Activated CD4-positive, alpha-beta T cell treated with anti-CD3 and anti-CD28 coated beads, Interleukin-2, amount 50 U/mL, for 48 hours (primary cell): ENCODE measurements at regions not wholly inside any gene's neighbourhood (a gene's known extent, or its start where the extent isn't known, plus 50 kb on each side); places are given as distances from the start of the nearest gene placed in this dataset.
"Not testable (repeated sequence)": the region's sequence is repeated elsewhere in the genome, so short reads cannot be mapped to it uniquely, and the experiment has no call there.

Experiments
- DNase-seq, 2 experiments: peaks; one replicate each; pipeline ENCODE4 v3.0.0-alpha.2; 2020

GRCh38 chr9:90981726-90982125, 180.1 kb downstream of the SYK start:
- no peak for DNase-seq

- no peak for DNase-seq
Observed at GRCh38 chr9:90983394-90983793, 181.8 kb downstream of the SYK start.

DNA sequence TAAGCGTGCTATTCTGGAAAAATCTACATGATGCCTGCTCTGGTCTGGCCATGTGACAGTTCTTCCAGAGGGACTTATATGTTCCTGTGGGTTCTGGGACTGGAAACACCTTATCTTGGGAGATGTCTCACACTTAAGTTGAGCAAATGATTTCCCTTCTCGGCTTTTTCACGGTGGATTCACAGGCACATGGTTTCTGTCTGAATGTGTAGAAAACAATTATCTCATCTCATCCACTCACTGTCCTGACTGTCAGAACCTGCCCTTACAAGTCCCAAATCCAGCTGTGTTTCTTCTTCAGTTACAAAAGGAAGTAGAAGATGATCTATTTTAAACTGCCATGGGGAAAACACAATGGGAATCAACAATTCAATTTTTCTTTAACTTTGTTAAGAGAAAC, 184.0 kb downstream of the SYK start:
- DNase-seq, result no peak

DNA sequence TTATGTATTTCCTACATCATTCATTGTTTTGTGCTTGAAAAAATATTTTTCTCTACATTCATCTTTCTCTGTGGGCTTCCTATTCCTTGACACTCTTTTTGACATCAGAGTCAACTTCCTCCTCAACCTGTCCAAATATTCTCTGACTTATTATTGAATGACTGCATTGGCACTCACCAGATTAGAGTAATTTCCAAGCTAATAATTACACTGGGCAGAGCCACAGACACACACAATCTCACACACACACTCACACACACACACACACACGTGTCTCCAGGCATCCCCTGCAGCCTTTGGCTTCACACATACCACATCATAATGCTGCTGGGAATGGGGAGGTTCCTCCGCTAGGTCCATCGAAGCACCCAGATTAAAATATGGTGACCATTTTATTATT, 184.5 kb downstream of the SYK start:
- DNase-seq, result no peak

GRCh38 chr9:90987566-90987965, 185.9 kb downstream of the SYK start:
- no peak for DNase-seq

DNA sequence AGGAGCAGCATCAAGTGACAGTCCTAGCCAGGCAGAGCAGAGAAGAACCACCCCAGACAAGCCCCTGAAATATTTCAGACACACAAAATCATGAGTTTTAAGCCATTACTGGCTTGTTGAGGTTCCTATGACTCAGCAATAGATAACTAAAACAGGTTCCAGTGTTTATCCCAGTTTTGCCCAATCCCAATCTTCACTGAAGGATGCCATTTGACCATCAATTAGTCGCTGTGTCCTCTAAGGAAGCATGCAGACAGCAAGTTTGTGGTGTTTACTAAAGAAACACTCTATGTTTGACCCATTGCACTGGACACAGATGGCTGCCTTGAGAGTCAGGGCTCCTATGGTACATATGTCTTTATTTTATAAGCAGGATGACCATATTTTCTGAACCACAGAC, 186.7 kb downstream of the SYK start:
- DNase-seq, result no peak

- no peak for DNase-seq
Observed at GRCh38 chr9:90991953-90992352, 190.3 kb downstream of the SYK start.

GRCh38 chr9:90995516-90995915, 193.9 kb downstream of the SYK start:
- DNase-seq, result no peak

GRCh38 chr9:90996154-90997065, 194.8 kb downstream of the SYK start:
- no peak for DNase-seq

DNA sequence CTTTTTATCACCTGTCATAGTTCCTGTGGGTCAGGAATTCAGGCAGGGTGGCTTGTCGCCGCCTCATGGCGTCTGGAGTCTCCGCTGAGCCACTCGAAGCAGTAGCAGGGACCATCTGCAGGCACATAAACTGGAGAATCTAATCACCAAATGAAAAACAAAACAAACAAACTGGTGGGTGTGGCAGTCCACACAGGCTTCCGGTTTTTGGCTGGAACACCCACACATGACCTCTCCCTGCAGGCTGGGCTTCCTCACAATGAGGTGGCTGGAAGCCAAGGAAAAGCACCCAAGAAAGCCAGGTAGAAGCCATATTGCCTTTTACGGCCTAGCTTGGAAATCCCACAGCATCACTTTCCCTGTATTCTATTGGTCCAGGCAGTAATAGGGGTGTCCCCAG, 197.0 kb downstream of the SYK start:
- no peak for DNase-seq

GRCh38 chr9:90999425-91000397, 198.1 kb downstream of the SYK start:
- DNase-seq, result no peak

DNA sequence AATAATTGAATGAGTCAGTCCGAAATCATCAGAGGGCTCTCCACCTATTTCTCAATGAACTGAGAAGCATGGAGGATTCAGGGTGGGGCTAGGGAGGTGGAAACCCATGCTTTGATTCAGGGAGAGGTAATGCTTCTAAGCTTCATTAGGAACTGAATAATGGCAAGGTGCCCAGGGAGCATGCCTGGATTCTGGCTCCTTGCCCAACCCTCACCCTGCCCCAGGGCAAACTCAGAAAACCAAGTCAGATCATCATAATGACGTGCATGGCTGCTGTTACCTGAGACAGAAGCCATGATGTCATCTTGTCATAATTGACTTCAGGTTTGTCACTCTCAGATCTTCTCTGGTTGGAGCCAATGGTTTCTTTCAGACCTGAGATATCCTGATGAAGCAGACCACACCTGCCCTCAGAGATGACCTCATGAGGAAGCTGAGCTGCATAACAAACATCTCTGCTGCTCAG, 199.6 kb downstream of the SYK start:
- no peak for DNase-seq

GRCh38 chr9:91004484-91004883, 202.9 kb downstream of the SYK start:
- DNase-seq, result no peak

DNA sequence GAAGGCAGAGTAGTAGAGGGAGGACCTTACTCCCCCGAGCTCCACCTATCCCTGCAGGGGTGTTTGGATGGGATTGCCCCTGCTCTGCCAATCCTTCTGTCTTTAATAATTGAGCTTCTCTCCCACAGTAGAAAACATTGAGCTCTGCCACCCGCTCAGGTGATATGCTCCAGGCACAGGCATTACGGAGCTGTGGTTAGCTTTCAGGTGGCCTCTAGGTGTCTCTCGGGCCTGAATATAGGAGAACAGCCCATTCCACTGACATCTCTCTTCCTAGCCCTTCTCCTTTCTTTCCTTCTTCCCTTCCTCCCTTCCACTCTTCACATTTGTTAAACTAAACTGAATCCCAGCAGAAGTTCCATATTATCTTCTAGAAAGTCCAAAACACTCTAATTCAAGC, 203.4 kb downstream of the SYK start:
- DNase-seq, result no peak

DNA sequence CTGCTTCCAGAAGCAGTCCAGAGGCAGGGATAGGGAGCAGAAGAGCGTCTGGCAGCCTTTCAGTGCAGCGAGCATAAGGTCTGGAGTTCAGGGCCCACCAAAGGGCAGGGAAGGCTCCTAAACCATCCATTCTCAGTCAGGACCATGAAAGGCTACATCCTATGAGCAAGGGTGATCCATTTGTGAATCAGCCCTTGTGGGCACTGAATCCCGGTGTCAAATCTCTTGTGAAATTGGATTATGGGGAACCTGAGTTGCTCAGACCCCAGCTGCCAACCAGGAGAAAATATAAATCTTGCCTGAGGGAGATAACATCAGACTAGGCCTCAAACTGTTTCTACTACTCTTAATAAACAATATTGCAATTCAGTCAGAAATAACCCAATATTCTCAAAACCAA, 204.4 kb downstream of the SYK start:
- no peak for DNase-seq

GRCh38 chr9:91008568-91008967, 206.9 kb downstream of the SYK start:
- DNase-seq, result no peak

DNA sequence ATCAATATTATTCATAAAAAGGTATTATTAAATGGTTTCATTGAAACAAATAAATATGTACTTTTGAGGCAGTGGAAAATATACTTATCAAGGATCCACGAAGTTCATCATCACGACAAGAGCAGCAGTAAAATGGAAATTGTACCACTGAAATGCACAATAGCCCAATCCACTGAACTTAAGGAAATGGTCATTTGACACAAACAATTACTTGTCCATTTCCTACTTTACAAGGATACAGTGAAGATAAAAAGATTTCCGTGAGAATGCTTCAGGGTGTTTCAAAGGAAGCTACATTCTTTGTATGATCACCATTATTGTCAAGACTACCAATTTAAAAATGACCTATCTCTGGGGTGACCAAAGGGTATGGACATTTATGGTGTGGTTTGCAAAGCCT, 210.3 kb downstream of the SYK start:
- DNase-seq, result no peak

DNA sequence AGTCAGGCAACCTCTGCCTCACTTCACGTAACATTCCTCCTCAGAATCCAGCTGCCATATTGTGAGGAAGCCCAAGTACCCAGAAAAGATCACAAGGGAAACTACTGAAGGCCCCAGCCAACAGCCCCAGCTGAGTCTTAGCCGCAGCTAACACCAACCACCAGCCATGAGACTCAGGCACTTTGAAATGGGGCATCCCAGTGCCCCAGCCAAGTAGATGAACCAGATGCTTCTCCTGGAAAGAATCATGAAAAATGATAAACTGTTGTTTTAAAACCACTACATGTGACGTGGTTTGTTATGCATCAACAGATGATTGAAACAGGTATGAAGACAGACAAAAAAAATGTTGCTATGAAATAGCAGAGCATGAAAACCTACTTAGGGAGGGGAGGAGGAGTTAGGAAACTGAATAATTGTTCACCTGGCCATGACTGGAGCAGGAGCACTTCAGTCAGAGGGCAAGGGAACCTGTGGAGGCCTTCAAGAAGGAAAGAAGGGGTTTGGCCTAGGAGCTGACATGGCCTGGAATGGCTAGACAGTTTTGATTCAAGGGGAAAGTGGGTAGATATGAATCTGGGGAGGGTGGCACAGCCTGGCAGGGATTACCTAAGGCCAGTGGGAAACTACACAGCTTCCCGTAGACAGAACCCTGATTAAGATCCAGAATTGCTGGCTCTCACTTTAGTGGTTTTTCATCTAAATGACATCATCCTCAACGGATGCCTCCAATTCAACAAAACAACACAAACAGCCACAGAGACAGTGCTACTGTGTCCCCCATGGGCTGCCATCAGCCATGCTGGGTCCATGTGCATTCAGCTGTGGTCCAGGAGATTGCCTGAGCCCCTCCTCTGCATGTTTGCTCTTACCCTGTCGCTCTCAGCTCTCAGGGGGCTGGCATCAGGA, 211.6 kb downstream of the SYK start:
- DNase-seq, result no peak

- no peak for DNase-seq
Observed at GRCh38 chr9:91017245-91017644, 215.6 kb downstream of the SYK start.

DNA sequence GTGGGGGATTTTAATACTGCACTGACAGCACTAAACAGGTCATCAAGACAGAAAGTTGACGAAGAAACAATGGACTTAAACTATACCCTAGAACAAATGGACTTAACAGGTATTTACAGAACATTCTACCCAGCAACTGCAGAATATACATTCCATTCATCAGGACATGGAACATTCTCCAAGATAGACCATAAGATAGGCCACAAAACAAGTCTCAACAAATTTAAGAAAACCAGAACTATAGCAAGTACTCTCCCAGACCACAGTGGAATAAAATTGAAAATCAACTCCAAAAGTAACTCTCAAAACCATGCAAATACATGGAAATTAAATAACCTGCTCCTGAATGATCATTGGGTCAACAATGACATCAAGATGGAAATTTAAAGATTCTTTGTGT, 218.3 kb downstream of the SYK start:
- not testable (repeated sequence) for DNase-seq

- DNase-seq, result not testable (repeated sequence)
Observed at GRCh38 chr9:91021656-91022055, 220.0 kb downstream of the SYK start.

- DNase-seq, result no peak
Observed at GRCh38 chr9:91023741-91024140, 222.1 kb downstream of the SYK start.

GRCh38 chr9:91024841-91025240, 223.2 kb downstream of the SYK start:
- no peak for DNase-seq
